GM12878 (cell line): ENCODE measurements at regions not wholly inside any gene's neighbourhood (a gene's known extent, or its start where the extent isn't known, plus 50 kb on each side); places are given as distances from the start of the nearest gene placed in this dataset.

Experiments used
- ATAC-seq: fragments of 200-7000 bp; cut with Tn5 transposase; 3 replicates; pipeline ENCODE4 v1.9.1; 2020; ENCODE audit warnings: mild to moderate bottlenecking, moderate library complexity
- BruUV-seq: library from RNA; stranded (reverse); fragments of 400-500 nt; replicated peaks from 2 replicates; lab custom pipeline; 2021; lab: Mats Ljungman, UMichigan
- CTCF ChIA-PET: fragments of 300-600 bp; sonication (Branson Sonifier 250); formaldehyde crosslinking; extraction: SDS; loops from one replicate; lab custom pipeline; 2021; ENCODE audit warnings: inconsistent platforms; lab: Yijun Ruan, JAX
- POLR2A ChIA-PET: fragments of 350-600 bp; formaldehyde crosslinking; extraction: SDS; loops from one replicate; lab custom pipeline; 2021; ENCODE audit warnings: inconsistent platforms; lab: Charles Lee
- RAD21 ChIA-PET: fragments of 300-600 bp; sonication (Branson Sonifier 250); formaldehyde crosslinking; loops from one replicate; lab custom pipeline; 2023; ENCODE audit warnings: antibody characterized with exemption; ENCODE audit not compliant: unreplicated experiment; lab: Charles Lee
- SMC1A ChIA-PET: fragments of 300-600 bp; sonication (Branson Sonifier 250); formaldehyde crosslinking; loops from one replicate; lab custom pipeline; 2023; ENCODE audit not compliant: unreplicated experiment, uncharacterized antibody; lab: Charles Lee
- DNase-seq: peaks from one replicate; pipeline ENCODE4 v3.0.0-alpha.2; 2011; ENCODE audit warnings: low read depth, low spot score
- FAIRE-seq: peaks from 3 replicates; lab custom pipeline; 2011; peaks lifted over from hg19 to GRCh38; lab: Jason Lieb, UNC
- H2AFZ ChIP-seq: 2 replicates; pipeline ENCODE4 v1.6.0; 2011; ENCODE audit warnings: low read depth, low read length, control low read depth; ENCODE audit not compliant: control insufficient read depth
- H3K27ac ChIP-seq: 2 replicates; pipeline ENCODE4 v1.5.1; 2011; ENCODE audit warnings: control low read depth; ENCODE audit not compliant: control insufficient read depth, insufficient read depth
- H3K27me3 ChIP-seq, 2 experiments: replicated peaks in 1 of 2; 2 replicates each; pipeline versions ENCODE4 v1.6.0 to v1.6.1; 2011; ENCODE audit warnings: low read length in 1 of 2; ENCODE audit not compliant: control insufficient read depth in 2 of 2, insufficient read depth in 2 of 2
- H3K36me3 ChIP-seq, 2 experiments: 2 replicates each; pipeline ENCODE4 v1.5.1; 2011; ENCODE audit warnings: low read length in 1 of 2; ENCODE audit not compliant: control insufficient read depth in 2 of 2, insufficient read depth in 2 of 2
- H3K4me1 ChIP-seq: 2 replicates; pipeline ENCODE4 v1.6.1; 2011; ENCODE audit warnings: mild to moderate bottlenecking, low read length, moderate library complexity, mixed read lengths; ENCODE audit not compliant: control insufficient read depth, insufficient read depth
- H3K4me2 ChIP-seq: 2 replicates; pipeline ENCODE4 v1.6.0; 2011; ENCODE audit warnings: control low read depth; ENCODE audit not compliant: control insufficient read depth, insufficient read depth
- H3K4me3 ChIP-seq: fragments of 200-600 bp; sonication (generic); 2 replicates; pipeline ENCODE4 v1.5.1; 2016
- H3K79me2 ChIP-seq: 2 replicates; pipeline ENCODE4 v1.6.0; 2011; ENCODE audit warnings: low read length; ENCODE audit not compliant: control insufficient read depth, insufficient read depth
- H3K9ac ChIP-seq: 2 replicates; pipeline ENCODE4 v1.8.0; 2011; ENCODE audit warnings: low read length, control low read depth, mixed read lengths; ENCODE audit not compliant: control insufficient read depth, insufficient read depth
- H3K9me3 ChIP-seq: replicated peaks from 3 replicates; pipeline ENCODE4 v1.5.1; 2011; ENCODE audit warnings: mild to moderate bottlenecking, low read length; ENCODE audit not compliant: control insufficient read depth, insufficient read depth
- H4K20me1 ChIP-seq: 2 replicates; pipeline ENCODE4 v1.6.0; 2011; ENCODE audit not compliant: control insufficient read depth, insufficient read depth
- RAD51 ChIP-seq: fragments of 450-650 bp; IDR thresholded peaks from 2 replicates; pipeline ENCODE4 v1.6.1; 2016; ENCODE audit warnings: moderate library complexity, mild to moderate bottlenecking, inconsistent platforms
- in situ Hi-C: fragments of 300-500 bp; cut with MboI; formaldehyde crosslinking; loops from 9 replicates; pipeline ENCODE4 v1.14.3; 2018; ENCODE audit warnings: mixed read lengths
- intact Hi-C: fragments of 100-400 bp; cut with micrococcal nuclease; formaldehyde crosslinking; loops from one replicate; pipeline ENCODE4 v1.14.2; 2022; ENCODE audit not compliant: unreplicated experiment
- TF ChIP-seq, protein P1 (sequence below): fragments of 450-650 bp; conservative IDR thresholded peaks from 2 replicates; pipeline ENCODE4 v1.6.1; 2017; ENCODE audit warnings: mild to moderate bottlenecking, moderate library complexity
- TF ChIP-seq, protein P2 (sequence below): IDR thresholded peaks from 2 replicates; pipeline ENCODE4 v1.6.1; 2012; ENCODE audit warnings: mild to moderate bottlenecking, low read depth, low read length

DNA sequence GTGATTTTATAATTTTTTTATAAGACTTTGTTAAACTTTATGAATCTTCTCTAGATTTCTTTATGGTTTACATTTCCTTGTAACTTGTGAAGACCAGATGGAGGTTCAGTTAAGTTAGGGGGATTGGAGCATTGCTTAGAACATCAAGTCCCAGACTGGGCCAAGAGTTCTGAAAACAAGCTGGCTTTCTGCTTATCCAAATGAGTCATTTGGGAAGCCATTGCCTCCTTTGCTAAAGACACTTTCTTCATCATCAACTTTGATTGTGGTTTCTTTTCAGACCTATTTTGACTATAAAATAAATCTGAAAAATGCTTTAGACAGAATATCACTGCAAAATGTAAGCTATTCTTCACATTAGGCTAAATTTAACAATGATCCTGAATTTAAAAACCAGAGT lies 446.8 kb downstream of the USP25 start:
- intact Hi-C loops: no loop called here
- no peak overlapping the region for H3K4me2 ChIP-seq
- no peaks in the 10 kb centered on the region for H3K9me3 ChIP-seq
- FAIRE-seq (no peak), ATAC-seq (no peak), DNase-seq (no peak)
- no TSS peak for BruUV-seq
- no peak overlapping the region for H2AFZ ChIP-seq
- ChIA-PET CTCF (interaction anchor here (1.3 kb wide), 1 partner anchor 153 kb away, joined by 3 read pairs; no protein-coding TSS in a partner anchor), SMC1A (no interaction called here), RAD21 (no interaction called here), POLR2A (no interaction called here)
- no peak overlapping the region for H3K9ac ChIP-seq
- H3K36me3 ChIP-seq: no peaks in the 10 kb centered on the region
- H3K4me3 ChIP-seq: no peak overlapping the region
- in situ Hi-C loops: no loop called here
- H3K27me3 ChIP-seq: no peaks in the 10 kb centered on the region
- no peaks in the 10 kb centered on the region for H3K4me1 ChIP-seq
- H3K79me2 ChIP-seq: no peaks in the 10 kb centered on the region
- H3K27ac ChIP-seq: no peak overlapping the region
- H4K20me1 ChIP-seq: no peaks in the 10 kb centered on the region
- TF ChIP-seq, protein P1, sequence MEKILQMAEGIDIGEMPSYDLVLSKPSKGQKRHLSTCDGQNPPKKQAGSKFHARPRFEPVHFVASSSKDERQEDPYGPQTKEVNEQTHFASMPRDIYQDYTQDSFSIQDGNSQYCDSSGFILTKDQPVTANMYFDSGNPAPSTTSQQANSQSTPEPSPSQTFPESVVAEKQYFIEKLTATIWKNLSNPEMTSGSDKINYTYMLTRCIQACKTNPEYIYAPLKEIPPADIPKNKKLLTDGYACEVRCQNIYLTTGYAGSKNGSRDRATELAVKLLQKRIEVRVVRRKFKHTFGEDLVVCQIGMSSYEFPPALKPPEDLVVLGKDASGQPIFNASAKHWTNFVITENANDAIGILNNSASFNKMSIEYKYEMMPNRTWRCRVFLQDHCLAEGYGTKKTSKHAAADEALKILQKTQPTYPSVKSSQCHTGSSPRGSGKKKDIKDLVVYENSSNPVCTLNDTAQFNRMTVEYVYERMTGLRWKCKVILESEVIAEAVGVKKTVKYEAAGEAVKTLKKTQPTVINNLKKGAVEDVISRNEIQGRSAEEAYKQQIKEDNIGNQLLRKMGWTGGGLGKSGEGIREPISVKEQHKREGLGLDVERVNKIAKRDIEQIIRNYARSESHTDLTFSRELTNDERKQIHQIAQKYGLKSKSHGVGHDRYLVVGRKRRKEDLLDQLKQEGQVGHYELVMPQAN: no peak
- TF ChIP-seq, protein P2, sequence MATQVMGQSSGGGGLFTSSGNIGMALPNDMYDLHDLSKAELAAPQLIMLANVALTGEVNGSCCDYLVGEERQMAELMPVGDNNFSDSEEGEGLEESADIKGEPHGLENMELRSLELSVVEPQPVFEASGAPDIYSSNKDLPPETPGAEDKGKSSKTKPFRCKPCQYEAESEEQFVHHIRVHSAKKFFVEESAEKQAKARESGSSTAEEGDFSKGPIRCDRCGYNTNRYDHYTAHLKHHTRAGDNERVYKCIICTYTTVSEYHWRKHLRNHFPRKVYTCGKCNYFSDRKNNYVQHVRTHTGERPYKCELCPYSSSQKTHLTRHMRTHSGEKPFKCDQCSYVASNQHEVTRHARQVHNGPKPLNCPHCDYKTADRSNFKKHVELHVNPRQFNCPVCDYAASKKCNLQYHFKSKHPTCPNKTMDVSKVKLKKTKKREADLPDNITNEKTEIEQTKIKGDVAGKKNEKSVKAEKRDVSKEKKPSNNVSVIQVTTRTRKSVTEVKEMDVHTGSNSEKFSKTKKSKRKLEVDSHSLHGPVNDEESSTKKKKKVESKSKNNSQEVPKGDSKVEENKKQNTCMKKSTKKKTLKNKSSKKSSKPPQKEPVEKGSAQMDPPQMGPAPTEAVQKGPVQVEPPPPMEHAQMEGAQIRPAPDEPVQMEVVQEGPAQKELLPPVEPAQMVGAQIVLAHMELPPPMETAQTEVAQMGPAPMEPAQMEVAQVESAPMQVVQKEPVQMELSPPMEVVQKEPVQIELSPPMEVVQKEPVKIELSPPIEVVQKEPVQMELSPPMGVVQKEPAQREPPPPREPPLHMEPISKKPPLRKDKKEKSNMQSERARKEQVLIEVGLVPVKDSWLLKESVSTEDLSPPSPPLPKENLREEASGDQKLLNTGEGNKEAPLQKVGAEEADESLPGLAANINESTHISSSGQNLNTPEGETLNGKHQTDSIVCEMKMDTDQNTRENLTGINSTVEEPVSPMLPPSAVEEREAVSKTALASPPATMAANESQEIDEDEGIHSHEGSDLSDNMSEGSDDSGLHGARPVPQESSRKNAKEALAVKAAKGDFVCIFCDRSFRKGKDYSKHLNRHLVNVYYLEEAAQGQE: no peak
- TF ChIP-seq RAD51: no peak
